IMR-90 (cell line): ENCODE measurements at regions not wholly inside any gene's neighbourhood (a gene's known extent, or its start where the extent isn't known, plus 50 kb on each side); places are given as distances from the start of the nearest gene placed in this dataset.

Experiments used
- BHLHE40 ChIP-seq: fragments of 150-350 bp; IDR thresholded peaks from 2 replicates; pipeline ENCODE4 v1.6.1; 2016; ENCODE audit warnings: mild to moderate bottlenecking, low read depth, low read length
- CEBPB ChIP-seq: IDR thresholded peaks from 2 replicates; pipeline ENCODE4 v1.6.1; 2012; ENCODE audit warnings: low read depth, low read length, improper control_type of control experiment
- FOS ChIP-seq: fragments of 150-350 bp; IDR thresholded peaks from 2 replicates; pipeline ENCODE4 v1.6.1; 2016; ENCODE audit warnings: low read depth, low read length
- MAFK ChIP-seq: IDR thresholded peaks from 2 replicates; pipeline ENCODE4 v1.6.1; 2012; ENCODE audit warnings: low read depth, low read length, improper control_type of control experiment
- MAZ ChIP-seq: IDR thresholded peaks from 2 replicates; pipeline ENCODE4 v1.6.1; 2012; ENCODE audit warnings: low read depth, mild to moderate bottlenecking, low read length, improper control_type of control experiment, moderate library complexity, borderline replicate concordance
- MXI1 ChIP-seq: IDR thresholded peaks from 2 replicates; pipeline ENCODE4 v1.6.1; 2012; ENCODE audit warnings: low read depth, mild to moderate bottlenecking, low read length, moderate library complexity, borderline replicate concordance
- POLR2A ChIP-seq: IDR thresholded peaks from 2 replicates; pipeline ENCODE4 v1.6.1; 2012; ENCODE audit warnings: mild to moderate bottlenecking, low read depth, low read length
- RAD21 ChIP-seq: IDR thresholded peaks from 2 replicates; pipeline ENCODE4 v1.6.1; 2012; ENCODE audit warnings: low read length, improper control_type of control experiment
- RCOR1 ChIP-seq: IDR thresholded peaks from 2 replicates; pipeline ENCODE4 v1.6.1; 2012; ENCODE audit warnings: mild to moderate bottlenecking, low read length, improper control_type of control experiment; ENCODE audit not compliant: insufficient replicate concordance
- RFX5 ChIP-seq: IDR thresholded peaks from 2 replicates; pipeline ENCODE4 v1.8.0; 2012; ENCODE audit warnings: low read depth, mild to moderate bottlenecking, low read length, moderate library complexity
- SMC3 ChIP-seq: fragments of 150-350 bp; IDR thresholded peaks from 2 replicates; pipeline ENCODE4 v1.6.1; 2016; ENCODE audit warnings: low read depth, mild to moderate bottlenecking, antibody characterized with exemption, low read length, moderate library complexity
- USF2 ChIP-seq: fragments of 150-350 bp; IDR thresholded peaks from 2 replicates; pipeline ENCODE4 v1.6.1; 2017; ENCODE audit warnings: mild to moderate bottlenecking, antibody characterized with exemption, low read length, low read depth
- TF ChIP-seq, protein P1 (sequence below): conservative IDR thresholded peaks from 2 replicates; pipeline ENCODE4 v1.5.1; 2012; ENCODE audit warnings: mild to moderate bottlenecking, low read depth, low read length, improper control_type of control experiment
- TF ChIP-seq, protein P2 (sequence below): fragments of 150-350 bp; IDR thresholded peaks from 2 replicates; pipeline ENCODE4 v1.6.1; 2016; ENCODE audit warnings: low read depth, mild to moderate bottlenecking, low read length, moderate library complexity, borderline replicate concordance

GRCh38 chr5:166430491-166431319 lies 1860.7 kb upstream of the WWC1 start:
- TF ChIP-seq MAZ (no peak), BHLHE40 (no peak), MXI1 (no peak), POLR2A (no peak), CEBPB (no peak), RCOR1 (no peak), USF2 (no peak), RFX5 (no peak), SMC3 (no peak), RAD21 (no peak), FOS (no peak), MAFK (no peak)
- TF ChIP-seq, protein P1, sequence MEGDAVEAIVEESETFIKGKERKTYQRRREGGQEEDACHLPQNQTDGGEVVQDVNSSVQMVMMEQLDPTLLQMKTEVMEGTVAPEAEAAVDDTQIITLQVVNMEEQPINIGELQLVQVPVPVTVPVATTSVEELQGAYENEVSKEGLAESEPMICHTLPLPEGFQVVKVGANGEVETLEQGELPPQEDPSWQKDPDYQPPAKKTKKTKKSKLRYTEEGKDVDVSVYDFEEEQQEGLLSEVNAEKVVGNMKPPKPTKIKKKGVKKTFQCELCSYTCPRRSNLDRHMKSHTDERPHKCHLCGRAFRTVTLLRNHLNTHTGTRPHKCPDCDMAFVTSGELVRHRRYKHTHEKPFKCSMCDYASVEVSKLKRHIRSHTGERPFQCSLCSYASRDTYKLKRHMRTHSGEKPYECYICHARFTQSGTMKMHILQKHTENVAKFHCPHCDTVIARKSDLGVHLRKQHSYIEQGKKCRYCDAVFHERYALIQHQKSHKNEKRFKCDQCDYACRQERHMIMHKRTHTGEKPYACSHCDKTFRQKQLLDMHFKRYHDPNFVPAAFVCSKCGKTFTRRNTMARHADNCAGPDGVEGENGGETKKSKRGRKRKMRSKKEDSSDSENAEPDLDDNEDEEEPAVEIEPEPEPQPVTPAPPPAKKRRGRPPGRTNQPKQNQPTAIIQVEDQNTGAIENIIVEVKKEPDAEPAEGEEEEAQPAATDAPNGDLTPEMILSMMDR, result no peak
- TF ChIP-seq, protein P2, sequence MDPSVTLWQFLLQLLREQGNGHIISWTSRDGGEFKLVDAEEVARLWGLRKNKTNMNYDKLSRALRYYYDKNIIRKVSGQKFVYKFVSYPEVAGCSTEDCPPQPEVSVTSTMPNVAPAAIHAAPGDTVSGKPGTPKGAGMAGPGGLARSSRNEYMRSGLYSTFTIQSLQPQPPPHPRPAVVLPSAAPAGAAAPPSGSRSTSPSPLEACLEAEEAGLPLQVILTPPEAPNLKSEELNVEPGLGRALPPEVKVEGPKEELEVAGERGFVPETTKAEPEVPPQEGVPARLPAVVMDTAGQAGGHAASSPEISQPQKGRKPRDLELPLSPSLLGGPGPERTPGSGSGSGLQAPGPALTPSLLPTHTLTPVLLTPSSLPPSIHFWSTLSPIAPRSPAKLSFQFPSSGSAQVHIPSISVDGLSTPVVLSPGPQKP, result no peak
